HEK293 (cell line): ENCODE measurements at regions not wholly inside any gene's neighbourhood (a gene's known extent, or its start where the extent isn't known, plus 50 kb on each side); places are given as distances from the start of the nearest gene placed in this dataset.

Experiments used
- OSR2 ChIP-seq: fragments of 450-650 bp; formaldehyde crosslinking; IDR thresholded peaks from 2 replicates; pipeline ENCODE4 v1.5.1; 2016; ENCODE audit warnings: missing biosample characterization, missing genetic modification characterization
- YY1 ChIP-seq: fragments of 450-650 bp; formaldehyde crosslinking; IDR thresholded peaks from 2 replicates; pipeline ENCODE4 v1.5.1; 2018; ENCODE audit warnings: missing biosample characterization, missing genetic modification characterization
- ZBTB6 ChIP-seq: fragments of 450-650 bp; formaldehyde crosslinking; IDR thresholded peaks from 2 replicates; pipeline ENCODE4 v1.5.1; 2017; ENCODE audit warnings: missing biosample characterization, missing genetic modification characterization
- ZNF10 ChIP-seq: fragments of 450-650 bp; formaldehyde crosslinking; IDR thresholded peaks from 2 replicates; pipeline ENCODE4 v1.5.1; 2017; ENCODE audit warnings: missing biosample characterization, missing genetic modification characterization
- ZNF140 ChIP-seq: fragments of 450-650 bp; formaldehyde crosslinking; IDR thresholded peaks from 2 replicates; pipeline ENCODE4 v1.5.1; 2016; ENCODE audit warnings: missing biosample characterization, missing genetic modification characterization
- ZNF274 ChIP-seq, 2 experiments: fragments of 200-500 bp in 1 of 2; fragments of 450-650 bp in 1 of 2; sonication (Bioruptor generic) in 1 of 2; formaldehyde crosslinking in 1 of 2; IDR thresholded peaks; 2 replicates each; pipeline versions ENCODE4 v1.5.1 to v1.6.1; 2014 to 2016; ENCODE audit warnings: borderline replicate concordance in 1 of 2, inconsistent platforms in 1 of 2, low read length in 1 of 2, missing biosample characterization in 1 of 2, missing genetic modification characterization in 1 of 2
- ZNF558 ChIP-seq: fragments of 450-650 bp; formaldehyde crosslinking; IDR thresholded peaks from 2 replicates; pipeline ENCODE4 v1.5.1; 2016; ENCODE audit warnings: missing biosample characterization, missing genetic modification characterization
- ZNF623 ChIP-seq: fragments of 450-650 bp; formaldehyde crosslinking; IDR thresholded peaks from 2 replicates; pipeline ENCODE4 v1.5.1; 2016; ENCODE audit warnings: missing biosample characterization, missing genetic modification characterization
- TF ChIP-seq, protein P1 (sequence below): fragments of 450-650 bp; formaldehyde crosslinking; IDR thresholded peaks from 2 replicates; pipeline ENCODE4 v1.5.1; 2017; ENCODE audit warnings: missing biosample characterization, mild to moderate bottlenecking, missing genetic modification characterization, moderate library complexity

- TF ChIP-seq ZNF558 (no peak), OSR2 (no peak), ZNF140 (tag by site-specific recombination) (no peak), ZNF274 (IDR thresholded peaks at IDR 0.05; ENCODE audit: low read length) (no peak), ZNF274 (tag by site-specific recombination; IDR thresholded peaks at IDR 0.05; ENCODE audit: borderline replicate concordance) (no peak), ZNF10 (no peak), YY1 (tag by site-specific recombination) (no peak), ZNF623 (tag by site-specific recombination) (no peak), ZBTB6 (no peak)
- TF ChIP-seq, protein P1, sequence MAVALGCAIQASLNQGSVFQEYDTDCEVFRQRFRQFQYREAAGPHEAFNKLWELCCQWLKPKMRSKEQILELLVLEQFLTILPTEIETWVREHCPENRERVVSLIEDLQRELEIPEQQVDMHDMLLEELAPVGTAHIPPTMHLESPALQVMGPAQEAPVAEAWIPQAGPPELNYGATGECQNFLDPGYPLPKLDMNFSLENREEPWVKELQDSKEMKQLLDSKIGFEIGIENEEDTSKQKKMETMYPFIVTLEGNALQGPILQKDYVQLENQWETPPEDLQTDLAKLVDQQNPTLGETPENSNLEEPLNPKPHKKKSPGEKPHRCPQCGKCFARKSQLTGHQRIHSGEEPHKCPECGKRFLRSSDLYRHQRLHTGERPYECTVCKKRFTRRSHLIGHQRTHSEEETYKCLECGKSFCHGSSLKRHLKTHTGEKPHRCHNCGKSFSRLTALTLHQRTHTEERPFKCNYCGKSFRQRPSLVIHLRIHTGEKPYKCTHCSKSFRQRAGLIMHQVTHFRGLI (tag by site-specific recombination): no peak
These were observed 374.0 kb upstream of the NOX3 start for GRCh38 chr6:155829646-155830045.
